ENCODE measurements at regions not wholly inside any gene's neighbourhood (a gene's known extent, or its start where the extent isn't known, plus 50 kb on each side); places are given as distances from the start of the nearest gene placed in this dataset.

DNA sequence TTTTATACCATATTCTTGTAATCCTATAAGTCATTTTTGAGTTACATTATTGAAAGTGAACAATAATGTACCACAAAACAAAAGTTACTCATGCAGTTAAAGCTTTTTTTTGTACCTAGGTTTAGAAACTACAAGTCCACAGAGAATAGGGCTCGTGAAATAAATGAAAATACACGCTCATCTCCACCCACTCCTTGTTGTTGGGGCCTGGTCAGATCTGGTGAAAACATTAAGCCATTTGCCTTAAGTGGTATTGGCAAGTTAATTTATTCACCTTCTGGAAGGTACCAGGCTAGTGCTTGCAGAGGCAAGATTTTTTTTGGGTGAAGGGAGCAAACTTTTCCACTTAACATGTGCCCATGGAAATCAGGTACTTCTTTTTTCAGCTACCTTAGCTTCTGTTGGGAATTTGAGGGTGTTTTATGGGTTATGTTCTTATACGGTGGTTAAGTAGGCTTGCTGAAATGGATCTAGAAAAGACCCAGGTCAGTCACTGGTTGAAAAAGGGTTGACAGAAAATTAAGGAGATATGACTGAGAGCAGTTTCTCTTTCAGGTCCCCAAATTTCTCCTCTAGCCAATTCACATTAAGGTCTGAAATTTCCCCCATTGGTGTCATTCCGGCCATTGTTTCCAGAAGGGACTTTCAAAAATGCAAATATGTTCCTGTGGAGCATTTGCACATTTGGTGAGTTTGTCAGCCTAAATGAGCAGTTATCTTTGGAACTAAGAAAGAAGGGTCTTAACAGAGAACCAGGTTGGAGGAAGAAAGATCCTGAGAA, 143.3 kb downstream of the KCNRG start:
- H3K4me1 ChIP-seq (ENCODE audit: insufficient read depth) = peaks cover 31% of the 10 kb centered on the region
- no peak overlapping the region for H3K27ac ChIP-seq
- peaks cover 9% of the 10 kb centered on the region for H3F3A ChIP-seq (ENCODE audit: insufficient read depth)
- H2AFZ ChIP-seq = no peak overlapping the region
- no peak overlapping the region for H3K4me2 ChIP-seq (ENCODE audit: unreplicated experiment)
- DNase-seq = no peak
- H3K9me3 ChIP-seq (ENCODE audit: low read depth) = no peaks in the 10 kb centered on the region
- H3K9ac ChIP-seq = no peak overlapping the region
- no peak overlapping the region for H3K4me3 ChIP-seq
- H3K27me3 ChIP-seq (replicated peaks; ENCODE audit: insufficient read depth) = no peaks in the 10 kb centered on the region
- H3K36me3 ChIP-seq (ENCODE audit: low read depth) = no peaks in the 10 kb centered on the region
- 91 to 92% methylated on average over 4 of the region's 4 CpGs for WGBS, 2 experiments (ENCODE audit: low coverage in 1 of 2, low lambda C conversion rate in 2 of 2, missing lambda C conversion rate in 2 of 2)
- no peaks in the 10 kb centered on the region for H4K20me1 ChIP-seq (ENCODE audit: insufficient read depth)
- H3K79me2 ChIP-seq (ENCODE audit: insufficient read depth) = no peaks in the 10 kb centered on the region
- peaks cover 6% of the 10 kb centered on the region; the same call in 1 of the 2 replicates for H3K9me2 ChIP-seq (ENCODE audit: insufficient read depth)
- in situ Hi-C loops (cut with MboI) = no loop called here
- TF ChIP-seq EZH2phosphoT487 (IDR thresholded peaks at IDR 0.05; ENCODE audit: insufficient read depth, low read depth) (no peak), EZH2 (IDR thresholded peaks at IDR 0.05; ENCODE audit: insufficient read depth, poor library complexity, severe bottlenecking) (no peak)

DNA sequence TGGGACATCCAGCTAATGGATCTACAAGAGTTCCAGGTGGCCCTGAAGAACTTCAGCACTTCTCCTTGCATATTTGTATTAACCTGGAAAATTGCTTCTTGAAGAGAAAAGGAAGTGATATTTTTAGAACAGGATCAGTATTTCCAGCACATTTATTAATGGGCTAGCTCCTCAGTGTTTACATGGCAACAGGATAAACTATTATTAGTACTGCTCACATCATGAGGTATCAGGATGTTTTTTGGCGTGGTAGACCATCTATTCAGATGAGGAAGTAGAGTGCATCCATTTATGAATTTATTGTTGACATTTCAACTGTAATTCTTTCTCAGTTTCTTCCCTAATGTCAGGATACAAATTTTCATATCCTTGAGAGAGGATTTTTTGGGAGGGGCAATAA, 144.4 kb downstream of the KCNRG start:
- H3K36me3 ChIP-seq (ENCODE audit: low read depth) = no peaks in the 10 kb centered on the region
- no peaks in the 10 kb centered on the region for H3K9me3 ChIP-seq (ENCODE audit: low read depth)
- TF ChIP-seq EZH2phosphoT487 (IDR thresholded peaks at IDR 0.05; ENCODE audit: insufficient read depth, low read depth) = no peak
- peaks cover 31% of the 10 kb centered on the region for H3K4me1 ChIP-seq (ENCODE audit: insufficient read depth)
- WGBS, 2 experiments (ENCODE audit: low coverage in 1 of 2, low lambda C conversion rate in 2 of 2, missing lambda C conversion rate in 2 of 2) = 89 to 92% methylated on average over 1 of the region's 1 CpG
- no peak overlapping the region for H3K27ac ChIP-seq
- H3K27me3 ChIP-seq (replicated peaks; ENCODE audit: insufficient read depth) = no peaks in the 10 kb centered on the region
- H3F3A ChIP-seq (ENCODE audit: insufficient read depth) = peaks cover 9% of the 10 kb centered on the region
- H2AFZ ChIP-seq = no peak overlapping the region
- peaks cover 6% of the 10 kb centered on the region; the same call in 1 of the 2 replicates for H3K9me2 ChIP-seq (ENCODE audit: insufficient read depth)
- DNase-seq = no peak
- H3K4me3 ChIP-seq = no peak overlapping the region
- H3K9ac ChIP-seq = no peak overlapping the region
- H3K79me2 ChIP-seq (ENCODE audit: insufficient read depth) = no peaks in the 10 kb centered on the region
- in situ Hi-C loops (cut with MboI) = no loop called here
- H4K20me1 ChIP-seq (ENCODE audit: insufficient read depth) = no peaks in the 10 kb centered on the region
- no peak overlapping the region for H3K4me2 ChIP-seq (ENCODE audit: unreplicated experiment)

DNA sequence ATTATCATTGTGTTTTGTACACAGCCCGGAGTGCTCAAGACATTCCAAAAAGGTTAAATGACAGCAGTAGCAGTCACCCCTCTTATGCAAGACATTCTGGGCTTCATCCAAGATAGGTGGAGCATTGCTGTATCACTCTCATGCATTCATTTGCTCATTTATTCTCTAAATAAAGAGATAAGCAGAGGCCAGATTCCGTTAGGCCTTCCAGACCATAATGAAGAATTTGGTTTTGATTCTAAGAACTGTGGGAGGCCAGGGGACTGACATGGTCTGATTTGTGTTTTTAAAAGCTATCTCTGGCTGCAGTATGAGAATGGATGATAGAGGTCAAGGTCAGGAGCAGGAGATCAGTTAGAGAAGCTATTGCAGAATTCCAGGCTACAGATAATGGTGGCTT, 145.8 kb downstream of the KCNRG start:
- no peaks in the 10 kb centered on the region for H3K27me3 ChIP-seq (replicated peaks; ENCODE audit: insufficient read depth)
- peaks cover 3% of the 10 kb centered on the region; the same call in 1 of the 2 replicates for H3F3A ChIP-seq (ENCODE audit: insufficient read depth)
- H3K79me2 ChIP-seq (ENCODE audit: insufficient read depth) = no peaks in the 10 kb centered on the region
- H3K36me3 ChIP-seq (ENCODE audit: low read depth) = no peaks in the 10 kb centered on the region
- no peak overlapping the region for H3K4me3 ChIP-seq
- H4K20me1 ChIP-seq (ENCODE audit: insufficient read depth) = no peaks in the 10 kb centered on the region
- no peak overlapping the region for H3K9ac ChIP-seq
- H3K4me1 ChIP-seq (ENCODE audit: insufficient read depth) = peaks cover 25% of the 10 kb centered on the region
- peaks cover 6% of the 10 kb centered on the region; the same call in 1 of the 2 replicates for H3K9me2 ChIP-seq (ENCODE audit: insufficient read depth)
- WGBS, 2 experiments (ENCODE audit: low coverage in 1 of 2, low lambda C conversion rate in 2 of 2, missing lambda C conversion rate in 2 of 2) = 47 to 56% methylated on average over 2 of the region's 2 CpGs
- H2AFZ ChIP-seq = no peak overlapping the region
- in situ Hi-C loops (cut with MboI) = no loop called here
- H3K4me2 ChIP-seq (ENCODE audit: unreplicated experiment) = no peak overlapping the region
- H3K27ac ChIP-seq = no peak overlapping the region
- TF ChIP-seq EZH2phosphoT487 (IDR thresholded peaks at IDR 0.05; ENCODE audit: insufficient read depth, low read depth) = no peak
- no peak for TF ChIP-seq EZH2 (IDR thresholded peaks at IDR 0.05; ENCODE audit: insufficient read depth, poor library complexity, severe bottlenecking)
- H3K9me3 ChIP-seq (ENCODE audit: low read depth) = no peaks in the 10 kb centered on the region
- peak; percentile 58 for DNase-seq

DNA sequence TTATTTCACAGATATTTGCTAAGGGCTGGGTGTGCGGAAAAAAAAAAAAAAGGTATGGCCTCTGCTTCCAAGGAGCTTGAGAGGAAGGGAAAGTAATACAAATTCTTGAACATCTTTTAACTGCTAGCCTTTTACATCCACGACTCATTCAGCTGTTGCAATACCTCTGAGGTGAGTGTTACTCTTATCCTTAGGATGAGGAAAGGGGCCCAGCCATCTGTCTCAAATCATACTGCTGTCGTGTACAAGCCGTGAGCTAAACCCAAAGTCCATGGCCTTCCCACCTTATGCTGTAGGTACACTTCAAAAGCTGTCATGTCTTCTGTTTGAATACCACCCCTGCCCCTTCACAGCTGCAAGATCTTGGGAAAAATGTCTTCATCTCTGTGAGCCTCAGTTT, 146.8 kb downstream of the KCNRG start:
- peak; percentile 58 for DNase-seq
- H3K79me2 ChIP-seq (ENCODE audit: insufficient read depth) = no peaks in the 10 kb centered on the region
- in situ Hi-C loops (cut with MboI) = no loop called here
- no peaks in the 10 kb centered on the region for H4K20me1 ChIP-seq (ENCODE audit: insufficient read depth)
- H3K9me2 ChIP-seq (ENCODE audit: insufficient read depth) = peaks cover 6% of the 10 kb centered on the region; the same call in 1 of the 2 replicates
- WGBS, 2 experiments (ENCODE audit: low coverage in 1 of 2, low lambda C conversion rate in 2 of 2, missing lambda C conversion rate in 2 of 2) = 53 to 57% methylated on average over 4 of the region's 4 CpGs
- H3K4me3 ChIP-seq = no peak overlapping the region
- H3K36me3 ChIP-seq (ENCODE audit: low read depth) = no peaks in the 10 kb centered on the region
- no peak overlapping the region for H3K4me2 ChIP-seq (ENCODE audit: unreplicated experiment)
- no peaks in the 10 kb centered on the region for H3K9me3 ChIP-seq (ENCODE audit: low read depth)
- no peak overlapping the region for H3K9ac ChIP-seq
- H2AFZ ChIP-seq = no peak overlapping the region
- TF ChIP-seq EZH2phosphoT487 (IDR thresholded peaks at IDR 0.05; ENCODE audit: insufficient read depth, low read depth) = no peak
- TF ChIP-seq EZH2 (IDR thresholded peaks at IDR 0.05; ENCODE audit: insufficient read depth, poor library complexity, severe bottlenecking) = no peak
- peaks cover 16% of the 10 kb centered on the region for H3K4me1 ChIP-seq (ENCODE audit: insufficient read depth)
- no peak overlapping the region for H3K27ac ChIP-seq
- H3F3A ChIP-seq (ENCODE audit: insufficient read depth) = 0 out of 2 replicates have a peak, but pooled peaks cover under 1% of the 10 kb centered on the region
- H3K27me3 ChIP-seq (replicated peaks; ENCODE audit: insufficient read depth) = no peaks in the 10 kb centered on the region

Data from GM23248 (cell line).